RWPE2 (cell line): ENCODE measurements at regions not wholly inside any gene's neighbourhood (a gene's known extent, or its start where the extent isn't known, plus 50 kb on each side); places are given as distances from the start of the nearest gene placed in this dataset.

Experiments
- ATAC-seq: fragments of 200-7000 bp; cut with Tn5 transposase; 3 replicates; pipeline ENCODE4 v1.9.1; 2021; ENCODE audit warnings: low read depth
- DNase-seq: peaks from one replicate; pipeline ENCODE4 v3.0.0-alpha.2; 2020; ENCODE audit warnings: low spot score
- H3K27ac ChIP-seq: fragments of 450-650 bp; 2 replicates; pipeline ENCODE4 v1.5.1; 2017; ENCODE audit warnings: mild to moderate bottlenecking; ENCODE audit not compliant: poor library complexity, severe bottlenecking
- H3K27me3 ChIP-seq: fragments of 250-450 bp; sonication (Bioruptor Pico); 2 replicates; pipeline ENCODE4 v1.5.1; 2021; ENCODE audit warnings: mild to moderate bottlenecking, moderate library complexity; ENCODE audit not compliant: insufficient read depth, poor library complexity, severe bottlenecking
- H3K36me3 ChIP-seq: fragments of 250-450 bp; sonication (Bioruptor Pico); 2 replicates; pipeline ENCODE4 v1.5.1; 2020; ENCODE audit warnings: low read depth, mild to moderate bottlenecking, moderate library complexity
- H3K4me1 ChIP-seq: fragments of 250-450 bp; sonication (Bioruptor Pico); 2 replicates; pipeline ENCODE4 v1.5.1; 2021; ENCODE audit warnings: mild to moderate bottlenecking, moderate library complexity; ENCODE audit not compliant: insufficient read depth, poor library complexity, severe bottlenecking
- H3K4me3 ChIP-seq: fragments of 250-450 bp; sonication (Bioruptor Pico); 2 replicates; pipeline ENCODE4 v1.5.1; 2021; ENCODE audit warnings: mild to moderate bottlenecking, moderate library complexity; ENCODE audit not compliant: severe bottlenecking
- H3K9me3 ChIP-seq: fragments of 250-450 bp; sonication (Bioruptor Pico); 2 replicates; pipeline ENCODE4 v1.5.1; 2021; ENCODE audit warnings: mild to moderate bottlenecking, moderate library complexity; ENCODE audit not compliant: severe bottlenecking
- TF ChIP-seq, protein P1 (sequence below): fragments of 450-650 bp; IDR thresholded peaks from one replicate; pipeline ENCODE4 v1.5.1; 2017; ENCODE audit warnings: mild to moderate bottlenecking, moderate library complexity; ENCODE audit not compliant: poor library complexity, severe bottlenecking

DNA sequence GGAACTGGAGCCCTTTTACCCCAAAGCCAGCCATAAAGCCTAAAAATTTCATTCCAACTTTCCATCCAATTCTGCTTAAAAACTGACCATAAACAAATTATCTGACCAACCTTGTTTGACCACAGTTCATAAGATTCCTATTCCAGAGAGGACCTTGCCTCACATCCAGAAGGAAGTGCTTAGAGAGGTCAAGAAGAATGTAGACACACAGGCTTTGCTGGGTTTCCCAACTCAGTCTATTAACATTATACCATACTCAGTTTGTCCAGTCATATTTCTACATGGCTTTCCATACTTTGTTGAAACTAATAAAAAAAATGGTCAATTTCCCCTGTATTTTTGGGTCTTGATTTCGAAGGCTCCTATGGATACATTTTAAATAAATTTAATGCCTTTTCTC lies 1522.5 kb downstream of the ARAP2 start:
- TF ChIP-seq, protein P1, sequence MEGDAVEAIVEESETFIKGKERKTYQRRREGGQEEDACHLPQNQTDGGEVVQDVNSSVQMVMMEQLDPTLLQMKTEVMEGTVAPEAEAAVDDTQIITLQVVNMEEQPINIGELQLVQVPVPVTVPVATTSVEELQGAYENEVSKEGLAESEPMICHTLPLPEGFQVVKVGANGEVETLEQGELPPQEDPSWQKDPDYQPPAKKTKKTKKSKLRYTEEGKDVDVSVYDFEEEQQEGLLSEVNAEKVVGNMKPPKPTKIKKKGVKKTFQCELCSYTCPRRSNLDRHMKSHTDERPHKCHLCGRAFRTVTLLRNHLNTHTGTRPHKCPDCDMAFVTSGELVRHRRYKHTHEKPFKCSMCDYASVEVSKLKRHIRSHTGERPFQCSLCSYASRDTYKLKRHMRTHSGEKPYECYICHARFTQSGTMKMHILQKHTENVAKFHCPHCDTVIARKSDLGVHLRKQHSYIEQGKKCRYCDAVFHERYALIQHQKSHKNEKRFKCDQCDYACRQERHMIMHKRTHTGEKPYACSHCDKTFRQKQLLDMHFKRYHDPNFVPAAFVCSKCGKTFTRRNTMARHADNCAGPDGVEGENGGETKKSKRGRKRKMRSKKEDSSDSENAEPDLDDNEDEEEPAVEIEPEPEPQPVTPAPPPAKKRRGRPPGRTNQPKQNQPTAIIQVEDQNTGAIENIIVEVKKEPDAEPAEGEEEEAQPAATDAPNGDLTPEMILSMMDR = no peak
- no peak for DNase-seq
- Histone ChIP-seq H3K27me3 (no peaks in the 10 kb centered on the region), H3K36me3 (no peaks in the 10 kb centered on the region), H3K4me1 (no peaks in the 10 kb centered on the region), H3K27ac (no peak overlapping the region), H3K4me3 (no peak overlapping the region), H3K9me3 (no peaks in the 10 kb centered on the region)
- ATAC-seq = no peak

DNA sequence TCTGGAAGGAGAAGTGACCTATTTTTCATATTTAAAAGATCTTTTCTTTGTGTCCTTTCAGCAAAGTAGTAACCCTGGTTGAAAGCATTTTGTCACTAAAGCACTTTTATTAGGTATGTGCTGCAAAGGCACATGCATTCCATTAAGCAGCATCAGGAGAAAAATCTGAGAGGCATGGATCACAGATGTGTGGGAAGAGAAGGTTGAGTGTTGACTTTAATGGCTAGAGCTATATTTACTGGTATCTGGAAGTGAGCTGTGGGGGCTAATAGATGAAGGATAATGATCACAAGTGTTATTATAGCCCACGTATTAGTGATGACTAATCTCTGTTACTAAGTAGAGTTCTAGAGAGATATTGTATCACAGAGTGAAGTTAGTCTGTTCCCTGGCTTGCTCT lies 1520.7 kb downstream of the ARAP2 start:
- Histone ChIP-seq H3K4me1 (no peaks in the 10 kb centered on the region), H3K36me3 (no peaks in the 10 kb centered on the region), H3K27me3 (no peaks in the 10 kb centered on the region), H3K9me3 (no peaks in the 10 kb centered on the region), H3K4me3 (no peak overlapping the region), H3K27ac (no peak overlapping the region)
- DNase-seq (no peak), ATAC-seq (no peak)
- TF ChIP-seq, protein P1 = no peak

DNA sequence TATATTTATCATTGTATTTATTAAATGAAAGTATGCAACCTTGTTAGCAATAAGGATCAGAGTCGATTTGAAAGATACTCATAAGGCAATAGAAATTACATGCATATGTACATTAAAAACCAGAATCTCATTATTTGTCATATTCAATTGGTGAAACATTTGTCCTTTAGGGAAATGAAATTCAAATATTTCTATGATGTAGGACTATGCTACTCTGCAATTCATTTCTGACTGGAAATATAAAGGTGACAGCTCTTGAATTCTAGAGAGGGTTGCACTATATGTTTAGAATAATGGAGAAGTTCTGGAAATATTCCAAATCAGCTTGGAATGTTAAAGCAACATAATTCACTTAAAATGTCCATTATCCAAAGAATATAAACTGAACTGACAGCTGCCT lies 1519.8 kb downstream of the ARAP2 start:
- ATAC-seq = no peak
- DNase-seq = no peak
- TF ChIP-seq, protein P1 = no peak

DNA sequence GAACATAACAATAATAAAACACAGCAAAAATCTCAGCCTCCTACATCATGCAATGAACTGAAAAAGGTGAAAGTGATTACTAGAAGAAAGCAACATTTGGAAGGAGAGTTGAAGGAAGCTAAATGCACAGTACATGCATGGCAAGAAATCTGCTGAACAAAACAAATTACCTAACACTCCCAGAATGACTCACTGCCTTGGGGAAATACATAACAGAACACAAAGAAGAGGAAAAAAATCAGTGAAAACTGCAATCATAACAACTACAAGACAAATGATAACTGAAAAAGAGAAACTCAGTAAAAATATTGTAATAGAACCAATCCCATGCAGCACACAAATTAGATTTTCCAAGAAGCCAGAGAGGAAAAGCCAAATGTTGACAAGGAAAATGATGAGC lies 1513.2 kb downstream of the ARAP2 start:
- H3K27me3 ChIP-seq = no peaks in the 10 kb centered on the region
- H3K4me3 ChIP-seq = no peak overlapping the region
- no peaks in the 10 kb centered on the region for H3K9me3 ChIP-seq
- 0 out of 3 replicates have a peak, but pooled peaks have one; percentile 50 for ATAC-seq
- DNase-seq = no peak
- H3K36me3 ChIP-seq = no peaks in the 10 kb centered on the region
- H3K27ac ChIP-seq = no peak overlapping the region
- TF ChIP-seq, protein P1 = no peak
- H3K4me1 ChIP-seq = no peaks in the 10 kb centered on the region

More for the DNA sequence above, 1519.8 kb downstream of the ARAP2 start:
- Histone ChIP-seq H3K27ac (no peak overlapping the region), H3K27me3 (no peaks in the 10 kb centered on the region), H3K9me3 (no peaks in the 10 kb centered on the region), H3K4me1 (no peaks in the 10 kb centered on the region), H3K4me3 (no peak overlapping the region), H3K36me3 (no peaks in the 10 kb centered on the region)

DNA sequence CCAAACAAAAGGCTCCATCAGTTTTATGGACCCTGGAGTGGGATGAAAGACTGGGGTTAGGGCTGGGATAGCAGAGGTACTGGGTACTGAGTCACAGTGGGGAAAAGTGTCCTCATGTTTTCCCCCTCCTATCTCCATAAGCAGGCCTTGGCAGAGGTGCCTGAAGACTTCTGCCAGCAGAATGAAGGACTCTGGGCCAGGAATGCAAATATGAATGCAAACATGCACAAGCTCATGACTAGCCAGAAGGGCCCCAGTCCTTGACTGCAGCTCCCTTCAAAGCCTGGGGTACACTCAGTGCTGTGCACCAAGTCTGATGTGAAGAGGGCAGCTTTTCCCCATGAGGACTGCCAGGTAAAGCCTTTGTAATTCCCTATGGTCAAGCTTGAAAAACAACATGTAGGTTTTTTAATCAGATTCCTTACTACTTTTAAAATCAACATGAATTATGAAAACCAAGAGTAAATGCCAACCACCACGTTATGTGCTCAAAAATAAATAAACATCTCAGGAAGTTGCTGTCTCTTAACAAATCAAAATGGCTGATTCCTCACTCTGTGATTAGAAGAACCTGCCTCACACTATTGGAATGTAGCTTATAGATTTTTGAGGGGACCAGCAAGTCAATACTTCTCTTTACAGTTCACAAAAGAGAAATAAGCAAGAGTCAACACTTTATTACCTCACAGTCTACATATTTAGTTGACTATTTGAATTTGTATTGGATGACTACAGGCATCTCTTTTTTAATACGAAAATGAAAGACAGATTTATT lies 1512.0 kb downstream of the ARAP2 start:
- H3K9me3 ChIP-seq = no peaks in the 10 kb centered on the region
- no peaks in the 10 kb centered on the region for H3K4me1 ChIP-seq
- ATAC-seq = no peak
- no peaks in the 10 kb centered on the region for H3K36me3 ChIP-seq
- H3K4me3 ChIP-seq = no peak overlapping the region
- DNase-seq = no peak
- TF ChIP-seq, protein P1 = no peak
- H3K27me3 ChIP-seq = no peaks in the 10 kb centered on the region
- H3K27ac ChIP-seq = no peak overlapping the region
